PFSK-1 (cell line): ENCODE measurements at regions not wholly inside any gene's neighbourhood (a gene's known extent, or its start where the extent isn't known, plus 50 kb on each side); places are given as distances from the start of the nearest gene placed in this dataset.

ENCODE experiments used
- FOXP2 ChIP-seq: optimal IDR thresholded peaks from 2 replicates; pipeline ENCODE3; 2011; ENCODE audit warnings: borderline replicate concordance, control low read depth, inconsistent platforms; ENCODE audit not compliant: insufficient read depth; ENCODE audit errors: extremely low read length, extremely low read depth
- POLR2AphosphoS5 ChIP-seq: IDR thresholded peaks from 2 replicates; pipeline ENCODE4 v1.6.1; 2012; ENCODE audit warnings: low read depth, mild to moderate bottlenecking, control low read depth, low read length, moderate library complexity
- SIN3A ChIP-seq: IDR thresholded peaks from 2 replicates; pipeline ENCODE4 v1.6.1; 2012; ENCODE audit warnings: mild to moderate bottlenecking, low read length, moderate library complexity, borderline replicate concordance; ENCODE audit not compliant: insufficient read depth
- TF ChIP-seq, protein P1 (sequence below), 2 experiments: IDR thresholded peaks; 2 replicates each; pipeline versions ENCODE4 v1.6.1 to v1.8.0; 2011 to 2012; ENCODE audit warnings: low read depth in 2 of 2, low read length in 2 of 2, control low read depth in 1 of 2, inconsistent platforms in 1 of 2, mild to moderate bottlenecking in 1 of 2, moderate library complexity in 1 of 2; ENCODE audit not compliant: insufficient read depth in 1 of 2

DNA sequence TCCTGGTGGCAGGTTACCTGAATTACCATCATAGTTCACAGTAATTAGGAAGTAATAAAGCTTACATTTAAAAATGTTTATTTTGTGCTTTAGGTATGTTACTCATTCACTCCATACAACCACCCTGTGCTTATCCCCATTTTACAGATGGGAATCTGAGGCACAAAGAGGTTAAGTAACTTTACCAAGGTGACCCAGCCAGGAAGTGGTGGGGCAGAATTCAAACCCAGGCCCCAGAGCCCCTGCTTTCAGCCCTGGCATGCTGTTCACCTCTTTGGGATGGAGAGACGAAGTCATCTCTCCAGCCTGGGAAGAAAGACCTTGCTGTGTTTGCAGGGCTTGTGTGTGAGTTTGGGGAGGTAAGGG, 285.6 kb upstream of the TPM1 start:
- TF ChIP-seq POLR2AphosphoS5: no peak
- TF ChIP-seq FOXP2: no peak
- TF ChIP-seq, protein P1, sequence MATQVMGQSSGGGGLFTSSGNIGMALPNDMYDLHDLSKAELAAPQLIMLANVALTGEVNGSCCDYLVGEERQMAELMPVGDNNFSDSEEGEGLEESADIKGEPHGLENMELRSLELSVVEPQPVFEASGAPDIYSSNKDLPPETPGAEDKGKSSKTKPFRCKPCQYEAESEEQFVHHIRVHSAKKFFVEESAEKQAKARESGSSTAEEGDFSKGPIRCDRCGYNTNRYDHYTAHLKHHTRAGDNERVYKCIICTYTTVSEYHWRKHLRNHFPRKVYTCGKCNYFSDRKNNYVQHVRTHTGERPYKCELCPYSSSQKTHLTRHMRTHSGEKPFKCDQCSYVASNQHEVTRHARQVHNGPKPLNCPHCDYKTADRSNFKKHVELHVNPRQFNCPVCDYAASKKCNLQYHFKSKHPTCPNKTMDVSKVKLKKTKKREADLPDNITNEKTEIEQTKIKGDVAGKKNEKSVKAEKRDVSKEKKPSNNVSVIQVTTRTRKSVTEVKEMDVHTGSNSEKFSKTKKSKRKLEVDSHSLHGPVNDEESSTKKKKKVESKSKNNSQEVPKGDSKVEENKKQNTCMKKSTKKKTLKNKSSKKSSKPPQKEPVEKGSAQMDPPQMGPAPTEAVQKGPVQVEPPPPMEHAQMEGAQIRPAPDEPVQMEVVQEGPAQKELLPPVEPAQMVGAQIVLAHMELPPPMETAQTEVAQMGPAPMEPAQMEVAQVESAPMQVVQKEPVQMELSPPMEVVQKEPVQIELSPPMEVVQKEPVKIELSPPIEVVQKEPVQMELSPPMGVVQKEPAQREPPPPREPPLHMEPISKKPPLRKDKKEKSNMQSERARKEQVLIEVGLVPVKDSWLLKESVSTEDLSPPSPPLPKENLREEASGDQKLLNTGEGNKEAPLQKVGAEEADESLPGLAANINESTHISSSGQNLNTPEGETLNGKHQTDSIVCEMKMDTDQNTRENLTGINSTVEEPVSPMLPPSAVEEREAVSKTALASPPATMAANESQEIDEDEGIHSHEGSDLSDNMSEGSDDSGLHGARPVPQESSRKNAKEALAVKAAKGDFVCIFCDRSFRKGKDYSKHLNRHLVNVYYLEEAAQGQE (IDR thresholded peaks at IDR 0.05; ENCODE audit: insufficient read depth in 1 of 2, low read depth in 2 of 2, low read length in 2 of 2): no peak
- no peak for TF ChIP-seq SIN3A
